ENCODE measurements at regions not wholly inside any gene's neighbourhood (a gene's known extent, or its start where the extent isn't known, plus 50 kb on each side); places are given as distances from the start of the nearest gene placed in this dataset.

GRCh38 chr5:67413721-67414120 lies 217.1 kb upstream of the CD180 start:
- no peak for TF ChIP-seq CTCF (IDR thresholded peaks at IDR 0.05; ENCODE audit: low read depth, low read length)
- no peak for DNase-seq (ENCODE audit: extremely low read depth, low read depth)

GRCh38 chr5:67409126-67409777 lies 212.7 kb upstream of the CD180 start:
- no peak for TF ChIP-seq CTCF (IDR thresholded peaks at IDR 0.05; ENCODE audit: low read depth, low read length)
- DNase-seq (ENCODE audit: extremely low read depth, low read depth): no peak

GRCh38 chr5:67407979-67408378 lies 211.4 kb upstream of the CD180 start:
- DNase-seq (ENCODE audit: extremely low read depth, low read depth): no peak
- TF ChIP-seq CTCF (IDR thresholded peaks at IDR 0.05; ENCODE audit: low read depth, low read length): no peak

GRCh38 chr5:67405755-67406154 lies 209.2 kb upstream of the CD180 start:
- no peak for DNase-seq (ENCODE audit: extremely low read depth, low read depth)
- no peak for TF ChIP-seq CTCF (IDR thresholded peaks at IDR 0.05; ENCODE audit: low read depth, low read length)

- TF ChIP-seq CTCF (IDR thresholded peaks at IDR 0.05; ENCODE audit: low read depth, low read length): no peak
- DNase-seq (ENCODE audit: extremely low read depth, low read depth): no peak
Observed at GRCh38 chr5:67405101-67405364, 208.4 kb upstream of the CD180 start.

GRCh38 chr5:67404256-67405100 lies 207.9 kb upstream of the CD180 start:
- DNase-seq (ENCODE audit: extremely low read depth, low read depth): no peak

More at GRCh38 chr5:67404256-67405100, 207.9 kb upstream of the CD180 start:
- TF ChIP-seq CTCF (IDR thresholded peaks at IDR 0.05; ENCODE audit: low read depth, low read length): no peak

Measured in AG09319 (cell line).